ENCODE measurements at regions not wholly inside any gene's neighbourhood (a gene's known extent, or its start where the extent isn't known, plus 50 kb on each side); places are given as distances from the start of the nearest gene placed in this dataset.

GRCh38 chr9:15059003-15059402, 148.8 kb upstream of the FREM1 start:
- TF ChIP-seq EGR1 (IDR thresholded peaks at IDR 0.05; ENCODE audit: borderline replicate concordance, low read depth, low read length) = no peak
- TF ChIP-seq, protein P1, sequence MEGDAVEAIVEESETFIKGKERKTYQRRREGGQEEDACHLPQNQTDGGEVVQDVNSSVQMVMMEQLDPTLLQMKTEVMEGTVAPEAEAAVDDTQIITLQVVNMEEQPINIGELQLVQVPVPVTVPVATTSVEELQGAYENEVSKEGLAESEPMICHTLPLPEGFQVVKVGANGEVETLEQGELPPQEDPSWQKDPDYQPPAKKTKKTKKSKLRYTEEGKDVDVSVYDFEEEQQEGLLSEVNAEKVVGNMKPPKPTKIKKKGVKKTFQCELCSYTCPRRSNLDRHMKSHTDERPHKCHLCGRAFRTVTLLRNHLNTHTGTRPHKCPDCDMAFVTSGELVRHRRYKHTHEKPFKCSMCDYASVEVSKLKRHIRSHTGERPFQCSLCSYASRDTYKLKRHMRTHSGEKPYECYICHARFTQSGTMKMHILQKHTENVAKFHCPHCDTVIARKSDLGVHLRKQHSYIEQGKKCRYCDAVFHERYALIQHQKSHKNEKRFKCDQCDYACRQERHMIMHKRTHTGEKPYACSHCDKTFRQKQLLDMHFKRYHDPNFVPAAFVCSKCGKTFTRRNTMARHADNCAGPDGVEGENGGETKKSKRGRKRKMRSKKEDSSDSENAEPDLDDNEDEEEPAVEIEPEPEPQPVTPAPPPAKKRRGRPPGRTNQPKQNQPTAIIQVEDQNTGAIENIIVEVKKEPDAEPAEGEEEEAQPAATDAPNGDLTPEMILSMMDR (IDR thresholded peaks at IDR 0.05; ENCODE audit: control extremely low read depth in 1 of 3, insufficient read depth in 1 of 3, low read depth in 1 of 3, low read length in 3 of 3) = no peak
- TF ChIP-seq EZH2 (IDR thresholded peaks at IDR 0.05; ENCODE audit: low read depth, low read length, severe bottlenecking) = no peak
- TF ChIP-seq TAF1 (IDR thresholded peaks at IDR 0.05; ENCODE audit: low read depth, low read length) = no peak
- no peak for TF ChIP-seq ASH2L (IDR thresholded peaks at IDR 0.05; ENCODE audit: low read length)
- no peak for TF ChIP-seq POLR2AphosphoS5 (IDR thresholded peaks at IDR 0.05; ENCODE audit: low read depth, low read length)
- TF ChIP-seq POLR2A (IDR thresholded peaks at IDR 0.05; ENCODE audit: control extremely low read depth in 1 of 2, low read depth in 2 of 2, low read length in 2 of 2) = no peak
- TF ChIP-seq RAD21 (IDR thresholded peaks at IDR 0.05 in 1 of 2, conservative IDR thresholded peaks at IDR 0.05 in 1 of 2; ENCODE audit: low read depth in 2 of 2, low read length in 2 of 2) = no peak
- TF ChIP-seq CEBPB (IDR thresholded peaks at IDR 0.05; ENCODE audit: low read depth, low read length) = no peak
- no peak for TF ChIP-seq SRF (IDR thresholded peaks at IDR 0.05; ENCODE audit: low read depth, low read length)
